ENCODE measurements at regions not wholly inside any gene's neighbourhood (a gene's known extent, or its start where the extent isn't known, plus 50 kb on each side); places are given as distances from the start of the nearest gene placed in this dataset.

DNA sequence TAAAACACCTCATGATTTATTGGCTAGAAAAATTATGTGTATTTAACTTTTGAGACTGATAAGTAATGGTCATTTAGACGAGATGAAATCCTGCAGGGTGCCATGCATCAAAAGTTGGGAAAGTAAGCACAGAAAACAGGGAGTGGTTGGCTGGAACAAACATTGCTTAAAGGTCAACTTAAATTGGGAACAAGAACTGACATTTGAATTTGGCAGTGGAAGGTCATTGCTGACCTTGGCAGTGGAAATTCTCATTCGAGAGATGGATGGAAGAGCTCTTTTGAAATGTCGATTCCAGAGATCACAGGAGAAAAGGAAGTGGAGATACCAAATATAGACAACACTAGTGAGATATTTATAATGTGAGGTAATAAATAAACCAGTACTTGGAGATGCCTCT is 572.8 kb downstream of the TRAM1L1 start:
- Mint-ChIP-seq H3K27me3 (ENCODE audit: insufficient read depth, low read depth, poor library complexity) (peaks cover 2% of the 10 kb centered on the region), H3K9me3 (peaks cover 18% of the 10 kb centered on the region), H3K27ac (no peak overlapping the region), H3K4me3 (no peak overlapping the region), H3K4me1 (no peaks in the 10 kb centered on the region), H3K36me3 (ENCODE audit: low read depth) (peaks cover 7% of the 10 kb centered on the region; the same call in 2 of the 3 replicates)
- Histone ChIP-seq H3K27ac (ENCODE audit: low read depth) (no peak overlapping the region), H4K20me1 (replicated peaks; ENCODE audit: insufficient read depth) (no peaks in the 10 kb centered on the region), H3K9me2 (ENCODE audit: insufficient read depth) (0 out of 2 replicates have a peak, but pooled peaks cover 3% of the 10 kb centered on the region), H3K4me3 (no peak overlapping the region), H3K79me2 (replicated peaks; ENCODE audit: insufficient read depth) (no peaks in the 10 kb centered on the region), H3K4me1 (ENCODE audit: insufficient read depth) (no peaks in the 10 kb centered on the region), H2AFZ (no peak overlapping the region), H3K36me3 (ENCODE audit: insufficient read depth) (no peaks in the 10 kb centered on the region), H3K4me2 (no peak overlapping the region), H3F3A (replicated peaks; ENCODE audit: low read depth) (no peaks in the 10 kb centered on the region), H3K27me3 (ENCODE audit: insufficient read depth) (no peaks in the 10 kb centered on the region)
- TF ChIP-seq CREB1 (CRISPR knock-in tag; IDR thresholded peaks at IDR 0.05; ENCODE audit: low read depth), result no peak
- TF ChIP-seq NANOG (IDR thresholded peaks at IDR 0.05; ENCODE audit: borderline replicate concordance), result no peak
- no peak for TF ChIP-seq ZNF331 (CRISPR knock-in tag; IDR thresholded peaks at IDR 0.05; ENCODE audit: low read depth)
- TF ChIP-seq EZH2 (IDR thresholded peaks at IDR 0.05; ENCODE audit: low read depth, unreplicated experiment), result no peak
- TF ChIP-seq POLR2AphosphoS5 (IDR thresholded peaks at IDR 0.05; ENCODE audit: low read depth), result no peak
- no peak for TF ChIP-seq EZH2phosphoT487 (IDR thresholded peaks at IDR 0.05; ENCODE audit: unreplicated experiment)
- TF ChIP-seq ZNF114 (CRISPR knock-in tag; IDR thresholded peaks at IDR 0.05), result no peak
- TF ChIP-seq, protein P1, sequence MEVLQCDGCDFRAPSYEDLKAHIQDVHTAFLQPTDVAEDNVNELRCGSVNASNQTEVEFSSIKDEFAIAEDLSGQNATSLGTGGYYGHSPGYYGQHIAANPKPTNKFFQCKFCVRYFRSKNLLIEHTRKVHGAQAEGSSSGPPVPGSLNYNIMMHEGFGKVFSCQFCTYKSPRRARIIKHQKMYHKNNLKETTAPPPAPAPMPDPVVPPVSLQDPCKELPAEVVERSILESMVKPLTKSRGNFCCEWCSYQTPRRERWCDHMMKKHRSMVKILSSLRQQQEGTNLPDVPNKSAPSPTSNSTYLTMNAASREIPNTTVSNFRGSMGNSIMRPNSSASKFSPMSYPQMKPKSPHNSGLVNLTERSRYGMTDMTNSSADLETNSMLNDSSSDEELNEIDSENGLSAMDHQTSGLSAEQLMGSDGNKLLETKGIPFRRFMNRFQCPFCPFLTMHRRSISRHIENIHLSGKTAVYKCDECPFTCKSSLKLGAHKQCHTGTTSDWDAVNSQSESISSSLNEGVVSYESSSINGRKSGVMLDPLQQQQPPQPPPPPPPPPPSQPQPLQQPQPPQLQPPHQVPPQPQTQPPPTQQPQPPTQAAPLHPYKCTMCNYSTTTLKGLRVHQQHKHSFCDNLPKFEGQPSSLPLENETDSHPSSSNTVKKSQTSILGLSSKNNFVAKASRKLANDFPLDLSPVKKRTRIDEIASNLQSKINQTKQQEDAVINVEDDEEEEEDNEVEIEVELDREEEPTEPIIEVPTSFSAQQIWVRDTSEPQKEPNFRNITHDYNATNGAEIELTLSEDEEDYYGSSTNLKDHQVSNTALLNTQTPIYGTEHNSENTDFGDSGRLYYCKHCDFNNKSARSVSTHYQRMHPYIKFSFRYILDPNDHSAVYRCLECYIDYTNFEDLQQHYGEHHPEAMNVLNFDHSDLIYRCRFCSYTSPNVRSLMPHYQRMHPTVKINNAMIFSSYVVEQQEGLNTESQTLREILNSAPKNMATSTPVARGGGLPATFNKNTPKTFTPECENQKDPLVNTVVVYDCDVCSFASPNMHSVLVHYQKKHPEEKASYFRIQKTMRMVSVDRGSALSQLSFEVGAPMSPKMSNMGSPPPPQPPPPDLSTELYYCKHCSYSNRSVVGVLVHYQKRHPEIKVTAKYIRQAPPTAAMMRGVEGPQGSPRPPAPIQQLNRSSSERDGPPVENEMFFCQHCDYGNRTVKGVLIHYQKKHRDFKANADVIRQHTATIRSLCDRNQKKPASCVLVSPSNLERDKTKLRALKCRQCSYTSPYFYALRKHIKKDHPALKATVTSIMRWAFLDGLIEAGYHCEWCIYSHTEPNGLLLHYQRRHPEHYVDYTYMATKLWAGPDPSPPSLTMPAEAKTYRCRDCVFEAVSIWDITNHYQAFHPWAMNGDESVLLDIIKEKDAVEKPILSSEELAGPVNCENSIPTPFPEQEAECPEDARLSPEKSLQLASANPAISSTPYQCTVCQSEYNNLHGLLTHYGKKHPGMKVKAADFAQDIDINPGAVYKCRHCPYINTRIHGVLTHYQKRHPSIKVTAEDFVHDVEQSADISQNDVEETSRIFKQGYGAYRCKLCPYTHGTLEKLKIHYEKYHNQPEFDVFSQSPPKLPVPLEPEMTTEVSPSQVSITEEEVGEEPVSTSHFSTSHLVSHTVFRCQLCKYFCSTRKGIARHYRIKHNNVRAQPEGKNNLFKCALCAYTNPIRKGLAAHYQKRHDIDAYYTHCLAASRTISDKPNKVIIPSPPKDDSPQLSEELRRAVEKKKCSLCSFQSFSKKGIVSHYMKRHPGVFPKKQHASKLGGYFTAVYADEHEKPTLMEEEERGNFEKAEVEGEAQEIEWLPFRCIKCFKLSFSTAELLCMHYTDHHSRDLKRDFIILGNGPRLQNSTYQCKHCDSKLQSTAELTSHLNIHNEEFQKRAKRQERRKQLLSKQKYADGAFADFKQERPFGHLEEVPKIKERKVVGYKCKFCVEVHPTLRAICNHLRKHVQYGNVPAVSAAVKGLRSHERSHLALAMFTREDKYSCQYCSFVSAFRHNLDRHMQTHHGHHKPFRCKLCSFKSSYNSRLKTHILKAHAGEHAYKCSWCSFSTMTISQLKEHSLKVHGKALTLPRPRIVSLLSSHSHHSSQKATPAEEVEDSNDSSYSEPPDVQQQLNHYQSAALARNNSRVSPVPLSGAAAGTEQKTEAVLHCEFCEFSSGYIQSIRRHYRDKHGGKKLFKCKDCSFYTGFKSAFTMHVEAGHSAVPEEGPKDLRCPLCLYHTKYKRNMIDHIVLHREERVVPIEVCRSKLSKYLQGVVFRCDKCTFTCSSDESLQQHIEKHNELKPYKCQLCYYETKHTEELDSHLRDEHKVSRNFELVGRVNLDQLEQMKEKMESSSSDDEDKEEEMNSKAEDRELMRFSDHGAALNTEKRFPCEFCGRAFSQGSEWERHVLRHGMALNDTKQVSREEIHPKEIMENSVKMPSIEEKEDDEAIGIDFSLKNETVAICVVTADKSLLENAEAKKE (CRISPR knock-in tag; IDR thresholded peaks at IDR 0.05), result no peak
- TF ChIP-seq, protein P2, sequence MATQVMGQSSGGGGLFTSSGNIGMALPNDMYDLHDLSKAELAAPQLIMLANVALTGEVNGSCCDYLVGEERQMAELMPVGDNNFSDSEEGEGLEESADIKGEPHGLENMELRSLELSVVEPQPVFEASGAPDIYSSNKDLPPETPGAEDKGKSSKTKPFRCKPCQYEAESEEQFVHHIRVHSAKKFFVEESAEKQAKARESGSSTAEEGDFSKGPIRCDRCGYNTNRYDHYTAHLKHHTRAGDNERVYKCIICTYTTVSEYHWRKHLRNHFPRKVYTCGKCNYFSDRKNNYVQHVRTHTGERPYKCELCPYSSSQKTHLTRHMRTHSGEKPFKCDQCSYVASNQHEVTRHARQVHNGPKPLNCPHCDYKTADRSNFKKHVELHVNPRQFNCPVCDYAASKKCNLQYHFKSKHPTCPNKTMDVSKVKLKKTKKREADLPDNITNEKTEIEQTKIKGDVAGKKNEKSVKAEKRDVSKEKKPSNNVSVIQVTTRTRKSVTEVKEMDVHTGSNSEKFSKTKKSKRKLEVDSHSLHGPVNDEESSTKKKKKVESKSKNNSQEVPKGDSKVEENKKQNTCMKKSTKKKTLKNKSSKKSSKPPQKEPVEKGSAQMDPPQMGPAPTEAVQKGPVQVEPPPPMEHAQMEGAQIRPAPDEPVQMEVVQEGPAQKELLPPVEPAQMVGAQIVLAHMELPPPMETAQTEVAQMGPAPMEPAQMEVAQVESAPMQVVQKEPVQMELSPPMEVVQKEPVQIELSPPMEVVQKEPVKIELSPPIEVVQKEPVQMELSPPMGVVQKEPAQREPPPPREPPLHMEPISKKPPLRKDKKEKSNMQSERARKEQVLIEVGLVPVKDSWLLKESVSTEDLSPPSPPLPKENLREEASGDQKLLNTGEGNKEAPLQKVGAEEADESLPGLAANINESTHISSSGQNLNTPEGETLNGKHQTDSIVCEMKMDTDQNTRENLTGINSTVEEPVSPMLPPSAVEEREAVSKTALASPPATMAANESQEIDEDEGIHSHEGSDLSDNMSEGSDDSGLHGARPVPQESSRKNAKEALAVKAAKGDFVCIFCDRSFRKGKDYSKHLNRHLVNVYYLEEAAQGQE (IDR thresholded peaks at IDR 0.05; ENCODE audit: unreplicated experiment), result no peak
- ATAC-seq (no peak), DNase-seq (ENCODE audit: low spot score) (no peak)

Measured in GM23338 (cell line).